ENCODE measurements at regions not wholly inside any gene's neighbourhood (a gene's known extent, or its start where the extent isn't known, plus 50 kb on each side); places are given as distances from the start of the nearest gene placed in this dataset.

DNA sequence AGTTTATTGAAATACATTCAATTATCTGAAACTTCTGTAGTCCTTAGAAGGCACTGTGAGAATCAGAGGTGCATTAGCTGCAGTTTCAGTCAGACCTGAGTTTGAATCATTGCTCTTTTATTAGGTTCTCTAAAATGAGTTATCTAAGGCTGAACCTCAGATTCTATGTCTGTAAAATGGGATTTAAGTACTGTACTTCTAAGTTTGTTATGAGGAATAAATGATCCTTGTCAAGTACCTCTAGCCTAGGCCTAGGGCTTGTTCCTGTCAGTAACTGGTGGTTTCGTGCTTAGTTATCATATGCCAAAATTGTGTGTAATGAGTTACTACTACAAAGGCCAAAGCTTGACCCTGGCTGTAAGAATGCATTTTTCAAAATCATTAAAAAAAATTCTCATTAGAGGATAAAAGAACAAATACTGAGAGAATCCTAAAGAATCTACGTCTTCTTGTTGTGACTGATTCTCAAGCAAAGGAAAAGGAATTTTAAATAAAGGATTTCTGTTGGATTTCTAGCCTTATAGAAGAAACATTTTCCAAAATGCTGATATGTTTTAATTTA, 65.8 kb downstream of the SLIT2 start (continued):
- TF ChIP-seq POLR2AphosphoS5 (IDR thresholded peaks at IDR 0.05; ENCODE audit: low read depth) (no peak), EZH2phosphoT487 (IDR thresholded peaks at IDR 0.05; ENCODE audit: unreplicated experiment) (no peak), STAT1 (IDR thresholded peaks at IDR 0.05; ENCODE audit: unreplicated experiment) (no peak)
- TF ChIP-seq, protein P1, sequence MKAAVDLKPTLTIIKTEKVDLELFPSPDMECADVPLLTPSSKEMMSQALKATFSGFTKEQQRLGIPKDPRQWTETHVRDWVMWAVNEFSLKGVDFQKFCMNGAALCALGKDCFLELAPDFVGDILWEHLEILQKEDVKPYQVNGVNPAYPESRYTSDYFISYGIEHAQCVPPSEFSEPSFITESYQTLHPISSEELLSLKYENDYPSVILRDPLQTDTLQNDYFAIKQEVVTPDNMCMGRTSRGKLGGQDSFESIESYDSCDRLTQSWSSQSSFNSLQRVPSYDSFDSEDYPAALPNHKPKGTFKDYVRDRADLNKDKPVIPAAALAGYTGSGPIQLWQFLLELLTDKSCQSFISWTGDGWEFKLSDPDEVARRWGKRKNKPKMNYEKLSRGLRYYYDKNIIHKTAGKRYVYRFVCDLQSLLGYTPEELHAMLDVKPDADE (IDR thresholded peaks at IDR 0.05) = no peak
- TF ChIP-seq, protein P2, sequence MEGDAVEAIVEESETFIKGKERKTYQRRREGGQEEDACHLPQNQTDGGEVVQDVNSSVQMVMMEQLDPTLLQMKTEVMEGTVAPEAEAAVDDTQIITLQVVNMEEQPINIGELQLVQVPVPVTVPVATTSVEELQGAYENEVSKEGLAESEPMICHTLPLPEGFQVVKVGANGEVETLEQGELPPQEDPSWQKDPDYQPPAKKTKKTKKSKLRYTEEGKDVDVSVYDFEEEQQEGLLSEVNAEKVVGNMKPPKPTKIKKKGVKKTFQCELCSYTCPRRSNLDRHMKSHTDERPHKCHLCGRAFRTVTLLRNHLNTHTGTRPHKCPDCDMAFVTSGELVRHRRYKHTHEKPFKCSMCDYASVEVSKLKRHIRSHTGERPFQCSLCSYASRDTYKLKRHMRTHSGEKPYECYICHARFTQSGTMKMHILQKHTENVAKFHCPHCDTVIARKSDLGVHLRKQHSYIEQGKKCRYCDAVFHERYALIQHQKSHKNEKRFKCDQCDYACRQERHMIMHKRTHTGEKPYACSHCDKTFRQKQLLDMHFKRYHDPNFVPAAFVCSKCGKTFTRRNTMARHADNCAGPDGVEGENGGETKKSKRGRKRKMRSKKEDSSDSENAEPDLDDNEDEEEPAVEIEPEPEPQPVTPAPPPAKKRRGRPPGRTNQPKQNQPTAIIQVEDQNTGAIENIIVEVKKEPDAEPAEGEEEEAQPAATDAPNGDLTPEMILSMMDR (conservative IDR thresholded peaks at IDR 0.05; ENCODE audit: low read depth in 2 of 2) = no peak

DNA sequence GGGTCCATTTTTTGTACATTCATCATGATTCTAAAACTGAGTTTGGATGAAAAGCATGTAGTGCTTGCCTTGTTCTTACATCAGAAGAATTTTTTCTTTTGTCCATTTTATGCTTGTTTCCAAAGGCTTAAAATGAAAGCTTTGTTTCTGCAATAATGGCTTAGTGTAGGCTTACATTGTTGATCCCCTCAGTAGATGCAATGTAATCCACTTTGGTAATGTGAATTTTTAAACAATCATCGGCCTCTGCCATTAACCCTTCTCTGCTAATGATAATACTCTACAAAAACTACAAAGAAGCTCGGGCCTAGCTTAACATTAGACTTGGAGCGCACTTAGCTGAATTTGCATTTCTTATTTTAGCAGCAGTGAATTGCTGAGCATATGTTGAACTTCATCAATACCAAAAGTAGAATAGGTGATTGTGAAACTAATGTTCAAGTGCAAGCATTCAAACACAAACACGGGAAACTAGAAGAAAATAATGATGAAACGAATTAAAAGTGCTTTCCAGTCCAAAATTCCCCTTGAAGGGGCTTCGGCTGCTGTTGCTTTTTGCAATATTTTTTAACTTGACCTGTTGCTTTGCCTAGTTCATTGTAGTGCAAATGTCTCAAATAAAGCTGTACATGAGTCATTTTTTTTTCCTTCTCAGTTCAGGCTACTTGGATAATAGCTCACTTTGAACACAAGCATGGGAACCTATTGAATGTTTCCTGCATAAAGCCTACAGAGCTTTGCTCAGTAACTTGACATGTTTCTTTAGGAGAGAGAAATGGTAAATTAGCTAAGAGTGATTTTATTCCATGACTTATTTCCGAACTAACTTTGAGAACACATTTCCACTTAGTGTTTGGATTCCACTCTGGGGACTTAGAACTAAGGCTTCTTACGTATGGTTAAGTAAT, 66.5 kb downstream of the SLIT2 start:
- Histone ChIP-seq H3K27me3 (ENCODE audit: insufficient read depth) (no peaks in the 10 kb centered on the region), H3K79me2 (replicated peaks; ENCODE audit: insufficient read depth) (no peaks in the 10 kb centered on the region), H2AFZ (no peak overlapping the region), H4K20me1 (replicated peaks; ENCODE audit: insufficient read depth) (no peaks in the 10 kb centered on the region), H3K27ac (ENCODE audit: low read depth) (no peak overlapping the region), H3K9me2 (ENCODE audit: insufficient read depth) (no peaks in the 10 kb centered on the region), H3K4me3 (no peak overlapping the region), H3K4me2 (no peak overlapping the region; the same call in 1 of the 2 replicates), H3F3A (replicated peaks; ENCODE audit: low read depth) (no peaks in the 10 kb centered on the region), H3K4me1 (ENCODE audit: insufficient read depth) (peaks cover 15% of the 10 kb centered on the region), H3K36me3 (ENCODE audit: insufficient read depth) (no peaks in the 10 kb centered on the region)
- Mint-ChIP-seq H3K27ac (peak overlapping the region; percentile 65; the same call in 1 of the 2 replicates), H3K4me1 (peaks cover 10% of the 10 kb centered on the region), H3K27me3 (ENCODE audit: insufficient read depth, low read depth, poor library complexity) (no peaks in the 10 kb centered on the region), H3K36me3 (ENCODE audit: low read depth) (no peaks in the 10 kb centered on the region), H3K9me3 (no peaks in the 10 kb centered on the region), H3K4me3 (no peak overlapping the region)
- ATAC-seq (no peak), DNase-seq (ENCODE audit: low spot score) (no peak)
- TF ChIP-seq, protein P3, sequence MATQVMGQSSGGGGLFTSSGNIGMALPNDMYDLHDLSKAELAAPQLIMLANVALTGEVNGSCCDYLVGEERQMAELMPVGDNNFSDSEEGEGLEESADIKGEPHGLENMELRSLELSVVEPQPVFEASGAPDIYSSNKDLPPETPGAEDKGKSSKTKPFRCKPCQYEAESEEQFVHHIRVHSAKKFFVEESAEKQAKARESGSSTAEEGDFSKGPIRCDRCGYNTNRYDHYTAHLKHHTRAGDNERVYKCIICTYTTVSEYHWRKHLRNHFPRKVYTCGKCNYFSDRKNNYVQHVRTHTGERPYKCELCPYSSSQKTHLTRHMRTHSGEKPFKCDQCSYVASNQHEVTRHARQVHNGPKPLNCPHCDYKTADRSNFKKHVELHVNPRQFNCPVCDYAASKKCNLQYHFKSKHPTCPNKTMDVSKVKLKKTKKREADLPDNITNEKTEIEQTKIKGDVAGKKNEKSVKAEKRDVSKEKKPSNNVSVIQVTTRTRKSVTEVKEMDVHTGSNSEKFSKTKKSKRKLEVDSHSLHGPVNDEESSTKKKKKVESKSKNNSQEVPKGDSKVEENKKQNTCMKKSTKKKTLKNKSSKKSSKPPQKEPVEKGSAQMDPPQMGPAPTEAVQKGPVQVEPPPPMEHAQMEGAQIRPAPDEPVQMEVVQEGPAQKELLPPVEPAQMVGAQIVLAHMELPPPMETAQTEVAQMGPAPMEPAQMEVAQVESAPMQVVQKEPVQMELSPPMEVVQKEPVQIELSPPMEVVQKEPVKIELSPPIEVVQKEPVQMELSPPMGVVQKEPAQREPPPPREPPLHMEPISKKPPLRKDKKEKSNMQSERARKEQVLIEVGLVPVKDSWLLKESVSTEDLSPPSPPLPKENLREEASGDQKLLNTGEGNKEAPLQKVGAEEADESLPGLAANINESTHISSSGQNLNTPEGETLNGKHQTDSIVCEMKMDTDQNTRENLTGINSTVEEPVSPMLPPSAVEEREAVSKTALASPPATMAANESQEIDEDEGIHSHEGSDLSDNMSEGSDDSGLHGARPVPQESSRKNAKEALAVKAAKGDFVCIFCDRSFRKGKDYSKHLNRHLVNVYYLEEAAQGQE (IDR thresholded peaks at IDR 0.05; ENCODE audit: unreplicated experiment) = no peak
- TF ChIP-seq CREB1 (CRISPR knock-in tag; IDR thresholded peaks at IDR 0.05; ENCODE audit: low read depth) (no peak), STAT1 (IDR thresholded peaks at IDR 0.05; ENCODE audit: unreplicated experiment) (no peak), EZH2phosphoT487 (IDR thresholded peaks at IDR 0.05; ENCODE audit: unreplicated experiment) (no peak), ZNF114 (CRISPR knock-in tag; IDR thresholded peaks at IDR 0.05) (no peak), ZNF331 (CRISPR knock-in tag; IDR thresholded peaks at IDR 0.05; ENCODE audit: low read depth) (no peak), EZH2 (IDR thresholded peaks at IDR 0.05; ENCODE audit: low read depth, unreplicated experiment) (no peak), POLR2AphosphoS5 (IDR thresholded peaks at IDR 0.05; ENCODE audit: low read depth) (no peak)
- TF ChIP-seq, protein P1 (IDR thresholded peaks at IDR 0.05) = no peak

Measured in GM23338 (cell line).